A549 (cell line): ENCODE measurements at regions not wholly inside any gene's neighbourhood (a gene's known extent, or its start where the extent isn't known, plus 50 kb on each side); places are given as distances from the start of the nearest gene placed in this dataset.
"Not testable (repeated sequence)": the region's sequence is repeated elsewhere in the genome, so short reads cannot be mapped to it uniquely, and the experiment has no call there.

Source experiments
- ATAC-seq, 2 experiments: fragments of 200-7000 bp in 1 of 2; fragments of >200 bp in 1 of 2; cut with Nextera tagmentation in 1 of 2; cut with Tn5 transposase in 1 of 2; 3 replicates each; pipeline versions ENCODE4 v1.8.0 to v1.9.1; 2018 to 2020; ENCODE audit warnings: mild to moderate bottlenecking in 1 of 2, moderate library complexity in 1 of 2
- CTCF ChIA-PET: fragments of 300-600 bp; sonication (Branson Sonifier 250); formaldehyde crosslinking; extraction: SDS; loops from one replicate; lab custom pipeline; 2021; ENCODE audit warnings: antibody characterized with exemption, inconsistent platforms; lab: Yijun Ruan, JAX
- POLR2A ChIA-PET: fragments of 350-600 bp; formaldehyde crosslinking; extraction: SDS; loops from one replicate; lab custom pipeline; 2021; ENCODE audit warnings: antibody characterized with exemption, inconsistent platforms; lab: Yijun Ruan, JAX
- DNase-seq, 2 experiments: peaks; one replicate each; pipeline versions ENCODE4 v3.0.0 to v3.0.0-alpha.2; 2011 to 2016; ENCODE audit warnings: low read depth in 1 of 2, low spot score in 1 of 2
- FAIRE-seq: peaks from 2 replicates; lab custom pipeline; 2011; peaks lifted over from hg19 to GRCh38; lab: Jason Lieb, UNC
- H3K27ac ChIP-seq, 2 experiments: fragments of >200 bp; sonication (Bioruptor Twin); formaldehyde crosslinking; 3 replicates each; pipeline ENCODE4 v1.5.1; 2016 to 2017
- H3K4me1 ChIP-seq: fragments of >200 bp; sonication (Bioruptor Twin); formaldehyde crosslinking; 3 replicates; pipeline ENCODE4 v1.6.1; 2016
- H3K4me2 ChIP-seq: fragments of >200 bp; sonication (Bioruptor Twin); formaldehyde crosslinking; 3 replicates; pipeline ENCODE4 v1.6.1; 2016
- H3K4me3 ChIP-seq: fragments of >200 bp; sonication (Bioruptor Twin); formaldehyde crosslinking; 3 replicates; pipeline ENCODE4 v1.5.1; 2016
- H3K9me3 ChIP-seq: fragments of >200 bp; sonication (Bioruptor Twin); formaldehyde crosslinking; 3 replicates; pipeline ENCODE4 v1.6.1; 2016
- ATOH8 ChIP-seq: fragments of 250-450 bp; sonication (Bioruptor Pico); IDR thresholded peaks from 2 replicates; pipeline ENCODE4 v1.5.0; 2020; ENCODE audit warnings: low read depth, mild to moderate bottlenecking, moderate library complexity
- BCL3 ChIP-seq: fragments of >200 bp; sonication (Bioruptor Twin); formaldehyde crosslinking; IDR thresholded peaks from 3 replicates; pipeline ENCODE4 v1.6.1; 2016
- EP300 ChIP-seq, 2 experiments: fragments of >200 bp; sonication (Bioruptor Twin); formaldehyde crosslinking; IDR thresholded peaks; 2 replicates in 1 of 2; 3 replicates in 1 of 2; pipeline ENCODE4 v1.6.1; 2016 to 2017
- FOSB ChIP-seq: fragments of 250-450 bp; sonication (Bioruptor Pico); IDR thresholded peaks from 2 replicates; pipeline ENCODE4 v1.5.0; 2020; ENCODE audit warnings: mild to moderate bottlenecking, moderate library complexity
- HOXA7 ChIP-seq: fragments of 250-450 bp; sonication (Bioruptor Pico); IDR thresholded peaks from 2 replicates; pipeline ENCODE4 v1.5.0; 2020; ENCODE audit warnings: mild to moderate bottlenecking, moderate library complexity
- MAZ ChIP-seq: fragments of 150-350 bp; IDR thresholded peaks from 2 replicates; pipeline ENCODE4 v1.6.1; 2014; ENCODE audit warnings: antibody characterized with exemption, low read depth, low read length, borderline replicate concordance
- MYC ChIP-seq: IDR thresholded peaks from 2 replicates; pipeline ENCODE4 v1.6.1; 2012; ENCODE audit warnings: mild to moderate bottlenecking, inconsistent platforms, low read length, improper control_type of control experiment, borderline replicate concordance
- NFE2L2 ChIP-seq: fragments of 150-350 bp; conservative IDR thresholded peaks from 2 replicates; pipeline ENCODE4 v1.6.1; 2014; ENCODE audit warnings: low read length
- RAD21 ChIP-seq, 2 experiments: fragments of >200 bp in 1 of 2; sonication (Bioruptor Twin) in 1 of 2; formaldehyde crosslinking in 1 of 2; IDR thresholded peaks in 1 of 2; conservative IDR thresholded peaks in 1 of 2; 2 replicates in 1 of 2; 3 replicates in 1 of 2; pipeline ENCODE4 v1.6.1; 2012 to 2018; ENCODE audit warnings: inconsistent platforms in 1 of 2
- RCOR1 ChIP-seq: fragments of 150-350 bp; IDR thresholded peaks from 2 replicates; pipeline ENCODE4 v1.6.1; 2014; ENCODE audit warnings: antibody characterized with exemption, low read length, low read depth
- REST ChIP-seq: fragments of 200-600 bp; sonication (generic); IDR thresholded peaks from 2 replicates; pipeline ENCODE4 v1.6.1; 2016; ENCODE audit warnings: antibody characterized with exemption, mild to moderate bottlenecking, moderate library complexity
- RFX5 ChIP-seq: fragments of 450-650 bp; IDR thresholded peaks from 2 replicates; pipeline ENCODE4 v1.7.1; 2014; ENCODE audit warnings: antibody characterized with exemption, mild to moderate bottlenecking, moderate library complexity
- SMC3 ChIP-seq: fragments of >200 bp; sonication (Bioruptor Twin); formaldehyde crosslinking; IDR thresholded peaks from 3 replicates; pipeline ENCODE4 v1.6.1; 2018; ENCODE audit warnings: inconsistent platforms
- ZC3H11A ChIP-seq: fragments of 450-650 bp; IDR thresholded peaks from 2 replicates; pipeline ENCODE4 v1.6.1; 2014; ENCODE audit warnings: antibody characterized with exemption, mild to moderate bottlenecking
- ZFP36 ChIP-seq: fragments of 450-650 bp; IDR thresholded peaks from 2 replicates; pipeline ENCODE4 v1.6.1; 2014; ENCODE audit warnings: borderline replicate concordance; ENCODE audit not compliant: partially characterized antibody
- ZSCAN20 ChIP-seq: fragments of 250-450 bp; sonication (Bioruptor Pico); IDR thresholded peaks from 2 replicates; pipeline ENCODE4 v1.8.0; 2022; ENCODE audit warnings: mild to moderate bottlenecking, moderate library complexity
- WGBS: methylation state at CpG from one replicate; pipeline ENCODE4 v1.1.6; 2017; ENCODE audit errors: missing lambda C conversion rate; 5-methylcytosine and 5-hydroxymethylcytosine counted together

- H3K4me2 ChIP-seq, POLR2A ChIA-PET, H3K9me3 ChIP-seq, H3K4me1 ChIP-seq, H3K27ac ChIP-seq, CTCF ChIA-PET, DNase-seq, ATAC-seq, H3K4me3 ChIP-seq, FAIRE-seq: not testable (repeated sequence)
- WGBS: 22% methylated on average over 7 of the region's 7 CpGs
Measured at GRCh38 chr11:90582999-90583398, 360.1 kb upstream of the CHORDC1 start.

- CTCF ChIA-PET: no interaction called here
- no peak for TF ChIP-seq ZSCAN20 (CRISPR knock-in tag)
- TF ChIP-seq ZFP36: no peak
- no peak for TF ChIP-seq ATOH8
- no peak for TF ChIP-seq MAZ
- TF ChIP-seq MYC: no peak
- TF ChIP-seq RFX5: no peak
- no peak for TF ChIP-seq SMC3
- no peak for TF ChIP-seq BCL3
- no peak for TF ChIP-seq RAD21 (conservative IDR thresholded peaks at IDR 0.05 in 1 of 2, IDR thresholded peaks at IDR 0.05 in 1 of 2)
- TF ChIP-seq ZC3H11A: no peak
- TF ChIP-seq RCOR1: no peak
- TF ChIP-seq FOSB: no peak
- no peak for TF ChIP-seq REST
- no peak for TF ChIP-seq EP300 (IDR thresholded peaks at IDR 0.05)
- TF ChIP-seq HOXA7: no peak
- POLR2A ChIA-PET: no interaction called here
- WGBS: 0% methylated on average over 1 of the region's 1 CpG
- FAIRE-seq (no peak), DNase-seq (no peak), ATAC-seq (no peak)
- Histone ChIP-seq H3K4me2 (no peak overlapping the region), H3K27ac (no peak overlapping the region), H3K4me3 (no peak overlapping the region), H3K9me3 (no peaks in the 10 kb centered on the region; the same call in 2 of the 3 replicates), H3K4me1 (no peaks in the 10 kb centered on the region)
Measured at GRCh38 chr11:90564531-90564930, 341.7 kb upstream of the CHORDC1 start.

GRCh38 chr11:90558328-90558865 lies 335.5 kb upstream of the CHORDC1 start:
- 41% methylated on average over 3 of the region's 4 CpGs for WGBS
- no peak for TF ChIP-seq NFE2L2
- DNase-seq (no peak), FAIRE-seq (no peak), ATAC-seq (no peak)
- ChIA-PET POLR2A (no interaction called here), CTCF (no interaction called here)
- Histone ChIP-seq H3K9me3 (no peaks in the 10 kb centered on the region; the same call in 1 of the 3 replicates), H3K4me1 (no peaks in the 10 kb centered on the region), H3K4me2 (no peak overlapping the region), H3K4me3 (no peak overlapping the region), H3K27ac (no peak overlapping the region)
